Body of pancreas (tissue), 4 donors: ENCODE measurements at regions not wholly inside any gene's neighbourhood (a gene's known extent, or its start where the extent isn't known, plus 50 kb on each side); places are given as distances from the start of the nearest gene placed in this dataset.

ENCODE experiments used
- CTCF ChIP-seq, 7 experiments: fragments of 450-650 bp in 4 of 7; fragments of 200-600 bp in 3 of 7; sonication (generic) in 3 of 7; IDR thresholded peaks; one replicate each; pipeline ENCODE4 v1.5.1; 2016 to 2019; ENCODE audit warnings: antibody characterized with exemption in 7 of 7
- POLR2A ChIP-seq, 3 donors: fragments of 450-650 bp; IDR thresholded peaks; one replicate each; pipeline ENCODE4 v1.6.1; 2016; ENCODE audit warnings: antibody characterized with exemption in 3 of 3, mild to moderate bottlenecking in 2 of 3

GRCh38 chr20:61027218-61027617 lies 224.8 kb upstream of the CDH4 start:
- TF ChIP-seq CTCF (IDR thresholded peaks at IDR 0.05) (no peak), POLR2A (IDR thresholded peaks at IDR 0.05) (no peak)
